ENCODE measurements at regions not wholly inside any gene's neighbourhood (a gene's known extent, or its start where the extent isn't known, plus 50 kb on each side); places are given as distances from the start of the nearest gene placed in this dataset.

DNA sequence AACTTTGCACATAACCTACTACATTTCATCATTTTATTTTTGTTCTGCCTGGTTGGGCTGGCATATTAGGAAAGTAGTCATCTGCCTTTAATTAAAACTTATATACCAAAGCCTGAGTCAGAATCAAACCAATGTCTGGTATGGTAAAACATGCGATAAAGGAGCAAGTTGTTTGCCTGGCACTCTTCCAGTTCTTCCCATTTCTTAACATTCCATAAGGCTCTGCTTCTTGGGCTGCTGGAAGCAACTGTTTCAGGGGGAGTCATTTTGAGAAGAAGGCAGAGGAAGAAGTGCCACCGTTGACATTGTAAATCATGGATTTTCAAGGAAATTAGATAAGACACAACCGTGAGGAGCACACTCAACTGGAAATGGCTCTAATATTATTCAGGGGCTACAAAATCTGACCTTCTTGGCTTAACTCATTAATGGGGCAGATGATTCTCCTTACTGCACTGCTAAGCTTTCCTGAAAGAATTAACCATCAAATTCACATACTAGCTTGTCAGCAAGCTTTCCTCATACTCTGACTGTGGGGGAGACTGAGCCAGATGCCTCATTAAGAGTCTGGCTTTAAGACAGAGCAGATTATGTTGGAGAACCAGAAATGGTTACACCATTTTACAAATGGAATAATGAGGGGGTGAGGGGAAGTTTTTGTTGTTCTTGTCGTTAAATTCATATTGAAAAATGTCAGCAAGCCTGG, 391.0 kb downstream of the TMEM232 start:
- TF ChIP-seq CTCF (IDR thresholded peaks at IDR 0.05) (no peak), POLR2AphosphoS5 (IDR thresholded peaks at IDR 0.05; ENCODE audit: low read depth, low read length) (no peak), REST (IDR thresholded peaks at IDR 0.05; ENCODE audit: insufficient read depth in 1 of 2, low read depth in 2 of 2, low read length in 1 of 2) (no peak), SIN3A (IDR thresholded peaks at IDR 0.05; ENCODE audit: borderline replicate concordance, insufficient read depth, low read depth, low read length) (no peak)

Measured in Panc1 (cell line).